Fibroblast of lung (primary cell): ENCODE measurements at regions not wholly inside any gene's neighbourhood (a gene's known extent, or its start where the extent isn't known, plus 50 kb on each side); places are given as distances from the start of the nearest gene placed in this dataset.

Experiments
- EZH2 ChIP-seq: IDR thresholded peaks from 2 replicates; pipeline ENCODE4 v1.5.1; 2012; ENCODE audit warnings: low read length, control low read depth, mild to moderate bottlenecking; ENCODE audit errors: missing control alignments
- TF ChIP-seq, protein P1 (sequence below), 2 donors: IDR thresholded peaks in 1 of 2; conservative IDR thresholded peaks in 1 of 2; 1 replicate in 1 of 2; 2 replicates in 1 of 2; pipeline ENCODE4 v1.5.1; 2011 to 2012; ENCODE audit warnings: low read length in 2 of 2, control low read depth in 1 of 2, inconsistent platforms in 1 of 2, low read depth in 1 of 2, mild to moderate bottlenecking in 1 of 2

DNA sequence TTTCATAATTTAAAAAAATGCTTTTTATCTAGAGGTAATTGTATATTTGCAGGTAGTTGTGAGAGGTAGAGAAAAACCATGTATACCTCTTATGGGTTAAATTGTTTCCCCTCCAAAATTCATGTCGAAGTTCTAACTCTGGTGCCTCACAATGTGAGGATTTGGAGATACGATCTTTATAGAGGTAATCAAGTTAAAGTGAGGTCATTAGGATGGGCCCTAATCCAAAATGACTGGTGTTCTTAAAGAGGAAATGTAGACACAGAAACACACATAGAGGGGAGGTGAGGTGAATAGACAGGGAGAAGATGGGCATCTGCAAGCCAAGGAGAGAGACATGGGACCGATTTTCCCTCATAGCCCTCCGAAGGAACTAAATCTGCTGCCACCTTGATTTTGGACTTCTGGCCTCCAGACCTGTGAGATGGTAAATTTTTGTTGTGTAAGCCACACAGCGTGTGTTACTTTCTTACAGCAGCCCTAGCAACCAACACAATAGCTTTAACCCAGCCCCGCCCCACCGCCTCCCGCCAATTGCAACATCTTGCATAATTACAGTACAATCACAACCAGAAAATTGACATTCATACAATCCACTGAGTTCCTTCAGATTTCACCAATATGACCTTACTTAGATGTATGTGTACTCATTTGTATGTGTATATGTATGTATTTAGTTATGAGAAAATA, 208.9 kb downstream of the MIB1 start:
- TF ChIP-seq, protein P1, sequence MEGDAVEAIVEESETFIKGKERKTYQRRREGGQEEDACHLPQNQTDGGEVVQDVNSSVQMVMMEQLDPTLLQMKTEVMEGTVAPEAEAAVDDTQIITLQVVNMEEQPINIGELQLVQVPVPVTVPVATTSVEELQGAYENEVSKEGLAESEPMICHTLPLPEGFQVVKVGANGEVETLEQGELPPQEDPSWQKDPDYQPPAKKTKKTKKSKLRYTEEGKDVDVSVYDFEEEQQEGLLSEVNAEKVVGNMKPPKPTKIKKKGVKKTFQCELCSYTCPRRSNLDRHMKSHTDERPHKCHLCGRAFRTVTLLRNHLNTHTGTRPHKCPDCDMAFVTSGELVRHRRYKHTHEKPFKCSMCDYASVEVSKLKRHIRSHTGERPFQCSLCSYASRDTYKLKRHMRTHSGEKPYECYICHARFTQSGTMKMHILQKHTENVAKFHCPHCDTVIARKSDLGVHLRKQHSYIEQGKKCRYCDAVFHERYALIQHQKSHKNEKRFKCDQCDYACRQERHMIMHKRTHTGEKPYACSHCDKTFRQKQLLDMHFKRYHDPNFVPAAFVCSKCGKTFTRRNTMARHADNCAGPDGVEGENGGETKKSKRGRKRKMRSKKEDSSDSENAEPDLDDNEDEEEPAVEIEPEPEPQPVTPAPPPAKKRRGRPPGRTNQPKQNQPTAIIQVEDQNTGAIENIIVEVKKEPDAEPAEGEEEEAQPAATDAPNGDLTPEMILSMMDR (conservative IDR thresholded peaks at IDR 0.05 in 1 of 2, IDR thresholded peaks at IDR 0.05 in 1 of 2; ENCODE audit: low read depth in 1 of 2, low read length in 2 of 2), result no peak
- no peak for TF ChIP-seq EZH2
